IMR-90 (cell line): ENCODE measurements at regions not wholly inside any gene's neighbourhood (a gene's known extent, or its start where the extent isn't known, plus 50 kb on each side); places are given as distances from the start of the nearest gene placed in this dataset.

ENCODE experiments used
- CEBPB ChIP-seq: IDR thresholded peaks from 2 replicates; pipeline ENCODE4 v1.6.1; 2012; ENCODE audit warnings: low read depth, low read length, improper control_type of control experiment
- CHD1 ChIP-seq: IDR thresholded peaks from 2 replicates; pipeline ENCODE4 v1.6.1; 2012; ENCODE audit warnings: low read depth, low read length, improper control_type of control experiment
- MAFK ChIP-seq: IDR thresholded peaks from 2 replicates; pipeline ENCODE4 v1.6.1; 2012; ENCODE audit warnings: low read depth, low read length, improper control_type of control experiment
- MXI1 ChIP-seq: IDR thresholded peaks from 2 replicates; pipeline ENCODE4 v1.6.1; 2012; ENCODE audit warnings: low read depth, mild to moderate bottlenecking, low read length, moderate library complexity, borderline replicate concordance
- POLR2A ChIP-seq: IDR thresholded peaks from 2 replicates; pipeline ENCODE4 v1.6.1; 2012; ENCODE audit warnings: mild to moderate bottlenecking, low read depth, low read length
- RCOR1 ChIP-seq: IDR thresholded peaks from 2 replicates; pipeline ENCODE4 v1.6.1; 2012; ENCODE audit warnings: mild to moderate bottlenecking, low read length, improper control_type of control experiment; ENCODE audit not compliant: insufficient replicate concordance
- SMC3 ChIP-seq: fragments of 150-350 bp; IDR thresholded peaks from 2 replicates; pipeline ENCODE4 v1.6.1; 2016; ENCODE audit warnings: low read depth, mild to moderate bottlenecking, antibody characterized with exemption, low read length, moderate library complexity
- TF ChIP-seq, protein P1 (sequence below): conservative IDR thresholded peaks from 2 replicates; pipeline ENCODE4 v1.5.1; 2012; ENCODE audit warnings: mild to moderate bottlenecking, low read depth, low read length, improper control_type of control experiment

DNA sequence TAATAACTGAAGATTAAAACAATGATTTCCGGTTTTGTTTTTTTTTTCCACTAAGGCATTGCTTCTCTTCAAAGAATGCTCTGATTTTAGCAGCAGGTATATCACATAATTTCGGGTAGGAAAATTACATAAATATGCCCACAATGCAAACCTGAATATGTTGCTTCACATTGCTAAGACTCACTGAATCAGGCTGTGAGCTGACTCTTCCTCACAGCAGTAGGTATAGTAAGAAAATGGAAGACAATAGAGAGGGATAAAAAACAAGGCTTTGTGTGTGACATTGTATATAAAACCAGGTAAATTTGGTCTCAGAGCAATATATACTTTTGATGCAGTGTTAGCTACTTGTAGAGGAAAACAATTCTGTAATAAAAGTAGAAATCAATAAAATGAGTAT lies 1355.0 kb downstream of the OLFM4 start:
- TF ChIP-seq, protein P1, sequence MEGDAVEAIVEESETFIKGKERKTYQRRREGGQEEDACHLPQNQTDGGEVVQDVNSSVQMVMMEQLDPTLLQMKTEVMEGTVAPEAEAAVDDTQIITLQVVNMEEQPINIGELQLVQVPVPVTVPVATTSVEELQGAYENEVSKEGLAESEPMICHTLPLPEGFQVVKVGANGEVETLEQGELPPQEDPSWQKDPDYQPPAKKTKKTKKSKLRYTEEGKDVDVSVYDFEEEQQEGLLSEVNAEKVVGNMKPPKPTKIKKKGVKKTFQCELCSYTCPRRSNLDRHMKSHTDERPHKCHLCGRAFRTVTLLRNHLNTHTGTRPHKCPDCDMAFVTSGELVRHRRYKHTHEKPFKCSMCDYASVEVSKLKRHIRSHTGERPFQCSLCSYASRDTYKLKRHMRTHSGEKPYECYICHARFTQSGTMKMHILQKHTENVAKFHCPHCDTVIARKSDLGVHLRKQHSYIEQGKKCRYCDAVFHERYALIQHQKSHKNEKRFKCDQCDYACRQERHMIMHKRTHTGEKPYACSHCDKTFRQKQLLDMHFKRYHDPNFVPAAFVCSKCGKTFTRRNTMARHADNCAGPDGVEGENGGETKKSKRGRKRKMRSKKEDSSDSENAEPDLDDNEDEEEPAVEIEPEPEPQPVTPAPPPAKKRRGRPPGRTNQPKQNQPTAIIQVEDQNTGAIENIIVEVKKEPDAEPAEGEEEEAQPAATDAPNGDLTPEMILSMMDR, result no peak
- no peak for TF ChIP-seq MAFK
- TF ChIP-seq SMC3, result no peak
- TF ChIP-seq RCOR1, result no peak
- TF ChIP-seq POLR2A, result no peak
- TF ChIP-seq CHD1, result no peak
- TF ChIP-seq MXI1, result no peak
- TF ChIP-seq CEBPB, result no peak
